WTC11 (cell line): ENCODE measurements at regions not wholly inside any gene's neighbourhood (a gene's known extent, or its start where the extent isn't known, plus 50 kb on each side); places are given as distances from the start of the nearest gene placed in this dataset.

Experiments used
- ATAC-seq: fragments of 200-7000 bp; cut with Tn5 transposase; 2 replicates; pipeline ENCODE4 v1.10.0; 2021; ENCODE audit warnings: mild to moderate bottlenecking, moderate library complexity
- CTCF ChIA-PET: fragments of 300-600 bp; sonication (Branson Sonifier 250); formaldehyde crosslinking; loops from one replicate; lab custom pipeline; 2021; ENCODE audit warnings: antibody characterized with exemption; lab: Charles Lee
- POLR2A ChIA-PET: fragments of 350-600 bp; sonication (Branson Sonifier 250); formaldehyde crosslinking; loops from one replicate; lab custom pipeline; 2021; ENCODE audit warnings: antibody characterized with exemption; lab: Charles Lee
- DNase-seq: peaks from one replicate; pipeline ENCODE4 v3.0.0; 2021; ENCODE audit warnings: low spot score
- H3K27ac Mint-ChIP-seq: 2 replicates; pipeline ENCODE4 v1.8.0; 2021; ENCODE audit warnings: mixed read lengths
- H3K27me3 Mint-ChIP-seq: 2 replicates; pipeline ENCODE4 v1.8.0; 2021; ENCODE audit warnings: low read depth, mild to moderate bottlenecking, moderate library complexity, mixed read lengths
- H3K36me3 Mint-ChIP-seq: 2 replicates; pipeline ENCODE4 v1.8.0; 2021; ENCODE audit warnings: mixed read lengths
- H3K4me1 Mint-ChIP-seq: 2 replicates; pipeline ENCODE4 v1.8.0; 2022; ENCODE audit warnings: mixed read lengths
- H3K4me3 Mint-ChIP-seq: 2 replicates; pipeline ENCODE4 v1.8.0; 2021; ENCODE audit warnings: mild to moderate bottlenecking, moderate library complexity, mixed read lengths
- H3K9me3 Mint-ChIP-seq: 2 replicates; pipeline ENCODE4 v1.8.0; 2021; ENCODE audit warnings: mixed read lengths
- ELF4 ChIP-seq: sonication (generic); formaldehyde crosslinking; IDR thresholded peaks from 2 replicates; pipeline ENCODE4 v1.8.1; 2022; ENCODE audit warnings: low read depth, mild to moderate bottlenecking, moderate library complexity, missing genetic modification reagents
- EMX1 ChIP-seq: fragments of 250-450 bp; sonication (Bioruptor Pico); IDR thresholded peaks from 2 replicates; pipeline ENCODE4 v1.8.0; 2021; ENCODE audit warnings: mild to moderate bottlenecking
- ETV6 ChIP-seq: sonication (generic); formaldehyde crosslinking; IDR thresholded peaks from 2 replicates; pipeline ENCODE4 v1.8.1; 2022; ENCODE audit warnings: mild to moderate bottlenecking, missing genetic modification reagents
- FOXK1 ChIP-seq: sonication (generic); formaldehyde crosslinking; IDR thresholded peaks from 2 replicates; pipeline ENCODE4 v1.8.0; 2022; ENCODE audit warnings: mild to moderate bottlenecking, moderate library complexity, missing genetic modification reagents
- GTF2I ChIP-seq: fragments of 250-450 bp; sonication (Bioruptor Pico); conservative IDR thresholded peaks from 2 replicates; pipeline ENCODE4 v1.4.0; 2021; ENCODE audit warnings: mild to moderate bottlenecking
- IRF2 ChIP-seq: sonication (generic); formaldehyde crosslinking; IDR thresholded peaks from 2 replicates; pipeline ENCODE4 v1.8.0; 2022; ENCODE audit warnings: low read depth, missing genetic modification reagents, borderline replicate concordance
- MYBL2 ChIP-seq: sonication (generic); formaldehyde crosslinking; IDR thresholded peaks from 2 replicates; pipeline ENCODE4 v1.8.1; 2023; ENCODE audit warnings: mild to moderate bottlenecking, moderate library complexity, missing genetic modification reagents
- NFYB ChIP-seq: sonication (generic); formaldehyde crosslinking; conservative IDR thresholded peaks from 2 replicates; pipeline ENCODE4 v1.8.0; 2022; ENCODE audit warnings: low read depth, missing genetic modification reagents
- NR1H2 ChIP-seq: sonication (generic); formaldehyde crosslinking; IDR thresholded peaks from 2 replicates; pipeline ENCODE4 v1.9.0; 2021; ENCODE audit warnings: mild to moderate bottlenecking, moderate library complexity, missing genetic modification reagents
- PRDM15 ChIP-seq: sonication (generic); formaldehyde crosslinking; IDR thresholded peaks from 2 replicates; pipeline ENCODE4 v1.8.0; 2022; ENCODE audit warnings: missing genetic modification reagents
- SMAD4 ChIP-seq: sonication (generic); formaldehyde crosslinking; IDR thresholded peaks from 2 replicates; pipeline ENCODE4 v1.8.0; 2022; ENCODE audit warnings: mild to moderate bottlenecking, missing genetic modification reagents
- ZNF121 ChIP-seq: sonication (generic); formaldehyde crosslinking; IDR thresholded peaks from 2 replicates; pipeline ENCODE4 v1.8.0; 2023; ENCODE audit warnings: missing genetic modification reagents
- ZNF219 ChIP-seq: sonication (generic); formaldehyde crosslinking; IDR thresholded peaks from 2 replicates; pipeline ENCODE4 v1.8.0; 2023; ENCODE audit warnings: missing genetic modification reagents, mild to moderate bottlenecking, borderline replicate concordance
- ZNF416 ChIP-seq: fragments of 250-450 bp; sonication (Bioruptor Pico); IDR thresholded peaks from 2 replicates; pipeline ENCODE4 v1.9.0; 2021; ENCODE audit warnings: mild to moderate bottlenecking, inconsistent platforms
- TF ChIP-seq, protein P1 (sequence below): sonication (generic); formaldehyde crosslinking; IDR thresholded peaks from 2 replicates; pipeline ENCODE4 v1.8.0; 2023; ENCODE audit warnings: missing genetic modification reagents, mild to moderate bottlenecking, borderline replicate concordance
- TF ChIP-seq, protein P2 (sequence below): sonication (generic); formaldehyde crosslinking; IDR thresholded peaks from 2 replicates; pipeline ENCODE4 v1.8.1; 2022; ENCODE audit warnings: low read depth, missing genetic modification reagents, borderline replicate concordance
- TF ChIP-seq, protein P3 (sequence below): sonication (generic); formaldehyde crosslinking; IDR thresholded peaks from 2 replicates; pipeline ENCODE4 v1.8.0; 2023; ENCODE audit warnings: missing genetic modification reagents
- TF ChIP-seq, protein P4 (sequence below): fragments of 250-450 bp; sonication (Bioruptor Pico); IDR thresholded peaks from 2 replicates; pipeline ENCODE4 v2.1.2; 2022; ENCODE audit warnings: mild to moderate bottlenecking, moderate library complexity

DNA sequence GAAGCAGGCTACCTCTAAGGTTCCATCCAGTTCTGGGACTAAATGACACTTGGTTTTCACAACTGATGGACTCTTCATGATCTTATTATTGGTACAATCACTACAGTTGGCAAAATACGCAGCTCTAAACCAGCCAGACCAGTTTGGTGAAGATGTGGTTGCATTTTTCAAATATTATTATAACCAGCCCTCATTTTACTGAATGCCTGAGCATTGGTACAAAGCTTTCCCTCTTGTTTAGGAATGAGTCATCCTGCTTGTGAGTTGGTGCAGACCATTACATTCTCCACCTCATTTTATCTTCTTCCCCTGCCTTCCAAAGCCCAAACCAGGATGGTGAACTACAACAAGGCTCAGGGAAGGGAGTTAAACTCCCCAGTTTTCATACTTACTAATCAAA lies 223.1 kb downstream of the KDR start:
- TF ChIP-seq, protein P1, sequence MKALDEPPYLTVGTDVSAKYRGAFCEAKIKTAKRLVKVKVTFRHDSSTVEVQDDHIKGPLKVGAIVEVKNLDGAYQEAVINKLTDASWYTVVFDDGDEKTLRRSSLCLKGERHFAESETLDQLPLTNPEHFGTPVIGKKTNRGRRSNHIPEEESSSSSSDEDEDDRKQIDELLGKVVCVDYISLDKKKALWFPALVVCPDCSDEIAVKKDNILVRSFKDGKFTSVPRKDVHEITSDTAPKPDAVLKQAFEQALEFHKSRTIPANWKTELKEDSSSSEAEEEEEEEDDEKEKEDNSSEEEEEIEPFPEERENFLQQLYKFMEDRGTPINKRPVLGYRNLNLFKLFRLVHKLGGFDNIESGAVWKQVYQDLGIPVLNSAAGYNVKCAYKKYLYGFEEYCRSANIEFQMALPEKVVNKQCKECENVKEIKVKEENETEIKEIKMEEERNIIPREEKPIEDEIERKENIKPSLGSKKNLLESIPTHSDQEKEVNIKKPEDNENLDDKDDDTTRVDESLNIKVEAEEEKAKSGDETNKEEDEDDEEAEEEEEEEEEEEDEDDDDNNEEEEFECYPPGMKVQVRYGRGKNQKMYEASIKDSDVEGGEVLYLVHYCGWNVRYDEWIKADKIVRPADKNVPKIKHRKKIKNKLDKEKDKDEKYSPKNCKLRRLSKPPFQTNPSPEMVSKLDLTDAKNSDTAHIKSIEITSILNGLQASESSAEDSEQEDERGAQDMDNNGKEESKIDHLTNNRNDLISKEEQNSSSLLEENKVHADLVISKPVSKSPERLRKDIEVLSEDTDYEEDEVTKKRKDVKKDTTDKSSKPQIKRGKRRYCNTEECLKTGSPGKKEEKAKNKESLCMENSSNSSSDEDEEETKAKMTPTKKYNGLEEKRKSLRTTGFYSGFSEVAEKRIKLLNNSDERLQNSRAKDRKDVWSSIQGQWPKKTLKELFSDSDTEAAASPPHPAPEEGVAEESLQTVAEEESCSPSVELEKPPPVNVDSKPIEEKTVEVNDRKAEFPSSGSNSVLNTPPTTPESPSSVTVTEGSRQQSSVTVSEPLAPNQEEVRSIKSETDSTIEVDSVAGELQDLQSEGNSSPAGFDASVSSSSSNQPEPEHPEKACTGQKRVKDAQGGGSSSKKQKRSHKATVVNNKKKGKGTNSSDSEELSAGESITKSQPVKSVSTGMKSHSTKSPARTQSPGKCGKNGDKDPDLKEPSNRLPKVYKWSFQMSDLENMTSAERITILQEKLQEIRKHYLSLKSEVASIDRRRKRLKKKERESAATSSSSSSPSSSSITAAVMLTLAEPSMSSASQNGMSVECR (CRISPR knock-in tag) = no peak
- TF ChIP-seq ZNF121 (CRISPR knock-in tag) (no peak), ZNF416 (CRISPR knock-in tag) (no peak), NFYB (CRISPR knock-in tag) (no peak), GTF2I (CRISPR knock-in tag) (no peak), MYBL2 (CRISPR knock-in tag) (no peak), PRDM15 (CRISPR knock-in tag) (no peak), ZNF219 (CRISPR knock-in tag) (no peak), FOXK1 (no peak), IRF2 (CRISPR knock-in tag) (no peak), ELF4 (CRISPR knock-in tag) (no peak), EMX1 (CRISPR knock-in tag) (no peak), ETV6 (CRISPR knock-in tag) (no peak), SMAD4 (CRISPR knock-in tag) (no peak), NR1H2 (CRISPR knock-in tag) (no peak)
- TF ChIP-seq, protein P2, sequence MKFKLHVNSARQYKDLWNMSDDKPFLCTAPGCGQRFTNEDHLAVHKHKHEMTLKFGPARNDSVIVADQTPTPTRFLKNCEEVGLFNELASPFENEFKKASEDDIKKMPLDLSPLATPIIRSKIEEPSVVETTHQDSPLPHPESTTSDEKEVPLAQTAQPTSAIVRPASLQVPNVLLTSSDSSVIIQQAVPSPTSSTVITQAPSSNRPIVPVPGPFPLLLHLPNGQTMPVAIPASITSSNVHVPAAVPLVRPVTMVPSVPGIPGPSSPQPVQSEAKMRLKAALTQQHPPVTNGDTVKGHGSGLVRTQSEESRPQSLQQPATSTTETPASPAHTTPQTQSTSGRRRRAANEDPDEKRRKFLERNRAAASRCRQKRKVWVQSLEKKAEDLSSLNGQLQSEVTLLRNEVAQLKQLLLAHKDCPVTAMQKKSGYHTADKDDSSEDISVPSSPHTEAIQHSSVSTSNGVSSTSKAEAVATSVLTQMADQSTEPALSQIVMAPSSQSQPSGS = no peak
- TF ChIP-seq, protein P3, sequence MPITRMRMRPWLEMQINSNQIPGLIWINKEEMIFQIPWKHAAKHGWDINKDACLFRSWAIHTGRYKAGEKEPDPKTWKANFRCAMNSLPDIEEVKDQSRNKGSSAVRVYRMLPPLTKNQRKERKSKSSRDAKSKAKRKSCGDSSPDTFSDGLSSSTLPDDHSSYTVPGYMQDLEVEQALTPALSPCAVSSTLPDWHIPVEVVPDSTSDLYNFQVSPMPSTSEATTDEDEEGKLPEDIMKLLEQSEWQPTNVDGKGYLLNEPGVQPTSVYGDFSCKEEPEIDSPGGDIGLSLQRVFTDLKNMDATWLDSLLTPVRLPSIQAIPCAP (CRISPR knock-in tag) = no peak
- TF ChIP-seq, protein P4, sequence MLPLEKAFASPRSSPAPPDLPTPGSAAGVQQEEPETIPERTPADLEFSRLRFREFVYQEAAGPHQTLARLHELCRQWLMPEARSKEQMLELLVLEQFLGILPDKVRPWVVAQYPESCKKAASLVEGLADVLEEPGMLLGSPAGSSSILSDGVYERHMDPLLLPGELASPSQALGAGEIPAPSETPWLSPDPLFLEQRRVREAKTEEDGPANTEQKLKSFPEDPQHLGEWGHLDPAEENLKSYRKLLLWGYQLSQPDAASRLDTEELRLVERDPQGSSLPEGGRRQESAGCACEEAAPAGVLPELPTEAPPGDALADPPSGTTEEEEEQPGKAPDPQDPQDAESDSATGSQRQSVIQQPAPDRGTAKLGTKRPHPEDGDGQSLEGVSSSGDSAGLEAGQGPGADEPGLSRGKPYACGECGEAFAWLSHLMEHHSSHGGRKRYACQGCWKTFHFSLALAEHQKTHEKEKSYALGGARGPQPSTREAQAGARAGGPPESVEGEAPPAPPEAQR (CRISPR knock-in tag) = no peak
- Mint-ChIP-seq H3K36me3 (peaks cover under 1% of the 10 kb centered on the region; the same call in 1 of the 2 replicates), H3K27me3 (no peaks in the 10 kb centered on the region), H3K4me1 (no peaks in the 10 kb centered on the region), H3K27ac (no peak overlapping the region), H3K9me3 (peaks cover 10% of the 10 kb centered on the region), H3K4me3 (no peak overlapping the region)
- ChIA-PET CTCF (no interaction called here), POLR2A (no interaction called here)
- DNase-seq = no peak
- ATAC-seq = no peak
